ENCODE measurements at regions not wholly inside any gene's neighbourhood (a gene's known extent, or its start where the extent isn't known, plus 50 kb on each side); places are given as distances from the start of the nearest gene placed in this dataset.

GRCh38 chr18:34632321-34632720 is 77.8 kb upstream of the DTNA start:
- intact Hi-C loops (cut with DNase I; ENCODE audit: low total_unique reads) = no loop called here
- H3K27me3 ChIP-seq = no peaks in the 10 kb centered on the region
- TF ChIP-seq POLR2AphosphoS5 (IDR thresholded peaks at IDR 0.05) = no peak
- TF ChIP-seq POLR2A (IDR thresholded peaks at IDR 0.05) = no peak
- TF ChIP-seq, protein P1, sequence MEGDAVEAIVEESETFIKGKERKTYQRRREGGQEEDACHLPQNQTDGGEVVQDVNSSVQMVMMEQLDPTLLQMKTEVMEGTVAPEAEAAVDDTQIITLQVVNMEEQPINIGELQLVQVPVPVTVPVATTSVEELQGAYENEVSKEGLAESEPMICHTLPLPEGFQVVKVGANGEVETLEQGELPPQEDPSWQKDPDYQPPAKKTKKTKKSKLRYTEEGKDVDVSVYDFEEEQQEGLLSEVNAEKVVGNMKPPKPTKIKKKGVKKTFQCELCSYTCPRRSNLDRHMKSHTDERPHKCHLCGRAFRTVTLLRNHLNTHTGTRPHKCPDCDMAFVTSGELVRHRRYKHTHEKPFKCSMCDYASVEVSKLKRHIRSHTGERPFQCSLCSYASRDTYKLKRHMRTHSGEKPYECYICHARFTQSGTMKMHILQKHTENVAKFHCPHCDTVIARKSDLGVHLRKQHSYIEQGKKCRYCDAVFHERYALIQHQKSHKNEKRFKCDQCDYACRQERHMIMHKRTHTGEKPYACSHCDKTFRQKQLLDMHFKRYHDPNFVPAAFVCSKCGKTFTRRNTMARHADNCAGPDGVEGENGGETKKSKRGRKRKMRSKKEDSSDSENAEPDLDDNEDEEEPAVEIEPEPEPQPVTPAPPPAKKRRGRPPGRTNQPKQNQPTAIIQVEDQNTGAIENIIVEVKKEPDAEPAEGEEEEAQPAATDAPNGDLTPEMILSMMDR (IDR thresholded peaks at IDR 0.05) = no peak
- no peak for DNase-seq (ENCODE audit: low spot score in 2 of 2)
- H3K27ac ChIP-seq = no peak overlapping the region
- no peaks in the 10 kb centered on the region for H3K4me1 ChIP-seq
- no peak overlapping the region for H3K4me3 ChIP-seq
- no peaks in the 10 kb centered on the region for H3K36me3 ChIP-seq
- H3K9me3 ChIP-seq = no peaks in the 10 kb centered on the region

GRCh38 chr18:34633368-34633767 is 76.7 kb upstream of the DTNA start:
- TF ChIP-seq POLR2A (IDR thresholded peaks at IDR 0.05) = no peak
- TF ChIP-seq POLR2AphosphoS5 (IDR thresholded peaks at IDR 0.05) = no peak
- TF ChIP-seq, protein P1 (IDR thresholded peaks at IDR 0.05) = no peak
- Histone ChIP-seq H3K4me3 (no peak overlapping the region), H3K9me3 (no peaks in the 10 kb centered on the region), H3K27ac (no peak overlapping the region), H3K36me3 (no peaks in the 10 kb centered on the region), H3K27me3 (no peaks in the 10 kb centered on the region), H3K4me1 (no peaks in the 10 kb centered on the region)
- intact Hi-C loops (cut with DNase I; ENCODE audit: low total_unique reads) = no loop called here
- no peak for DNase-seq (ENCODE audit: low spot score in 2 of 2)

GRCh38 chr18:34637094-34637801 is 72.8 kb upstream of the DTNA start:
- no peak for DNase-seq (ENCODE audit: low spot score in 2 of 2)
- Histone ChIP-seq H3K27me3 (no peaks in the 10 kb centered on the region), H3K36me3 (no peaks in the 10 kb centered on the region), H3K27ac (no peak overlapping the region), H3K4me1 (no peaks in the 10 kb centered on the region), H3K4me3 (no peak overlapping the region), H3K9me3 (no peaks in the 10 kb centered on the region)
- intact Hi-C loops (cut with DNase I; ENCODE audit: low total_unique reads) = no loop called here
- TF ChIP-seq POLR2A (IDR thresholded peaks at IDR 0.05) = no peak
- TF ChIP-seq, protein P1 (IDR thresholded peaks at IDR 0.05) = no peak

- TF ChIP-seq POLR2AphosphoS5 (IDR thresholded peaks at IDR 0.05) (no peak), POLR2A (IDR thresholded peaks at IDR 0.05) (no peak)
- TF ChIP-seq, protein P1 (IDR thresholded peaks at IDR 0.05) = no peak
- intact Hi-C loops (cut with DNase I; ENCODE audit: low total_unique reads) = no loop called here
- H3K27ac ChIP-seq = no peak overlapping the region
- no peak overlapping the region for H3K4me3 ChIP-seq
- H3K9me3 ChIP-seq = no peaks in the 10 kb centered on the region
- H3K36me3 ChIP-seq = no peaks in the 10 kb centered on the region
- no peaks in the 10 kb centered on the region for H3K27me3 ChIP-seq
- no peak for DNase-seq (ENCODE audit: low spot score in 2 of 2)
- H3K4me1 ChIP-seq = no peaks in the 10 kb centered on the region
Measured at GRCh38 chr18:34639687-34640086, 70.4 kb upstream of the DTNA start.

GRCh38 chr18:34640276-34640675 is 69.8 kb upstream of the DTNA start:
- Histone ChIP-seq H3K36me3 (no peaks in the 10 kb centered on the region), H3K9me3 (no peaks in the 10 kb centered on the region), H3K4me3 (no peak overlapping the region), H3K4me1 (no peaks in the 10 kb centered on the region), H3K27me3 (no peaks in the 10 kb centered on the region), H3K27ac (no peak overlapping the region)
- DNase-seq (ENCODE audit: low spot score in 2 of 2) = no peak
- no peak for TF ChIP-seq POLR2A (IDR thresholded peaks at IDR 0.05)
- TF ChIP-seq, protein P1 (IDR thresholded peaks at IDR 0.05) = no peak
- intact Hi-C loops (cut with DNase I; ENCODE audit: low total_unique reads) = no loop called here

Measured in breast epithelium (tissue), 4 donors.